ENCODE measurements at regions not wholly inside any gene's neighbourhood (a gene's known extent, or its start where the extent isn't known, plus 50 kb on each side); places are given as distances from the start of the nearest gene placed in this dataset.
A peak's percentile ranks its signal among the peaks of the same experiment; 100 is the strongest.

DNA sequence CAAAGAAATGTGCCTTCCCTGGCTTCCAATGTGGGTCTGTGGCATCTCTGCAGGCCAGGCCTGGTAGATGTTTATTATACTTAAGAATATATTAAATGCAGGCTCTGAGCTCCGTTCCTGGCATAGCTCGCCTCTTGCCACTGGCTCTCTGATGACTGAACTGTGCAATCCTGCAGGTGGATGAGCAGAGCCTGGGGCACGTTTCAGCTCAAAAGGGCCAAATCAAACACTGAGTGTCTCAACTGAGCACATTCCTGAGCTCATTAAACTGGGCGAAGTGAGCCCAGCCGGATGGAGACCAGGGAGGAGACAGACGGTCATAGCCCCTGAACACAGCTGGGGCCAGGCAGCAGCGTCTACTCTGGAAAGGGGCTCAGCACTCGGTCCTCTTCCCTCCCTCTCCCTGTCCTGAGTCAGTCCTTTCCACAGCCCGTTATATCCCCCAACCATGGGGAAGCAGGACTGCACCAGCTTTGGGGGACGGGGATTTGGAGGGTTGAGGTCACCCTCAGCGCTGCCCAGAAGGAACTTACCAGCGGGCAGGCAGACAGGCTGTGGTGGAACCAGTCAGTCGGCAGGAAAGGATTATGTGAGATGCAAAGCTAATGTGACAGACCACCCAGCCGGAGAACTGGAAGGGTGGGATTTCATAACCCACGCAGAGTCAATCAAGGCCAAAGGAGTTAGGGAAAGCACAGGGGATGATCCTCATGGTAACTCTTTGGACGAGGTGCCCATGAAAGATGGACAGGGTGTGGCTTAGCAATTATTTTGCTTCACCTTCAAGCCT is 77.4 kb upstream of the ANKRD34C start:
- peak overlapping the region; percentile 5 for H3K18ac ChIP-seq (ENCODE audit: low read length)
- no peak overlapping the region for H2BK15ac ChIP-seq (ENCODE audit: low read length)
- peaks cover 0 to 6% (median 1%) of the 10 kb centered on the region in 3 experiments for H3K27me3 ChIP-seq (ENCODE audit: control insufficient read depth in 3 of 3, insufficient read depth in 3 of 3, low read depth in 1 of 3, low read length in 3 of 3)
- no peak overlapping the region for H3K9ac ChIP-seq (ENCODE audit: low read depth, low read length, poor library complexity)
- no peak overlapping the region for H2BK12ac ChIP-seq (ENCODE audit: low read length)
- H3K23ac ChIP-seq (ENCODE audit: low read depth, low read length, poor library complexity): peak overlapping the region; percentile 11
- no peak overlapping the region for H3K14ac ChIP-seq (ENCODE audit: low read length)
- no peaks in the 10 kb centered on the region for H3K79me1 ChIP-seq (ENCODE audit: low read depth, low read length)
- H3K36me3 ChIP-seq (replicated peaks in 1 of 2; ENCODE audit: control insufficient read depth in 2 of 2, insufficient read depth in 2 of 2, low read length in 2 of 2): no peaks in the 10 kb centered on the region
- H2AK5ac ChIP-seq (ENCODE audit: low read depth, low read length): no peak overlapping the region
- DNase-seq (ENCODE audit: low spot score): no peak
- WGBS, 2 donors (ENCODE audit: extremely low coverage in 2 of 2, insufficient read length in 2 of 2, insufficient replicate concordance in 1 of 2): no CpG with 5 or more reads among the region's 16 CpGs
- no peak overlapping the region for H3K27ac ChIP-seq (replicated peaks; ENCODE audit: low read length)
- H4K91ac ChIP-seq (ENCODE audit: low read depth, low read length, poor library complexity): no peak overlapping the region
- H3K4me2 ChIP-seq (ENCODE audit: insufficient read depth, low read length, poor library complexity, severe bottlenecking): no peak overlapping the region
- no peaks in the 10 kb centered on the region for H3K9me3 ChIP-seq (replicated peaks in 1 of 2; ENCODE audit: control insufficient read depth in 2 of 2, insufficient read depth in 1 of 2, low read depth in 1 of 2, low read length in 2 of 2)
- no peak overlapping the region for H2BK5ac ChIP-seq (ENCODE audit: low read length)
- no peak overlapping the region for H3K4me3 ChIP-seq (ENCODE audit: low read length in 2 of 2)
- no peak overlapping the region for H4K8ac ChIP-seq (ENCODE audit: low read depth, low read length)
- peaks cover 0 to 10% of the 10 kb centered on the region in 2 donors for H3K4me1 ChIP-seq (ENCODE audit: control insufficient read depth in 2 of 2, insufficient read depth in 1 of 2, low read depth in 1 of 2, low read length in 2 of 2)
- H2BK120ac ChIP-seq (ENCODE audit: low read depth, low read length): no peak overlapping the region
- H2AFZ ChIP-seq (ENCODE audit: low read length): no peak overlapping the region
- no peak overlapping the region for H3K4ac ChIP-seq (ENCODE audit: low read length)

DNA sequence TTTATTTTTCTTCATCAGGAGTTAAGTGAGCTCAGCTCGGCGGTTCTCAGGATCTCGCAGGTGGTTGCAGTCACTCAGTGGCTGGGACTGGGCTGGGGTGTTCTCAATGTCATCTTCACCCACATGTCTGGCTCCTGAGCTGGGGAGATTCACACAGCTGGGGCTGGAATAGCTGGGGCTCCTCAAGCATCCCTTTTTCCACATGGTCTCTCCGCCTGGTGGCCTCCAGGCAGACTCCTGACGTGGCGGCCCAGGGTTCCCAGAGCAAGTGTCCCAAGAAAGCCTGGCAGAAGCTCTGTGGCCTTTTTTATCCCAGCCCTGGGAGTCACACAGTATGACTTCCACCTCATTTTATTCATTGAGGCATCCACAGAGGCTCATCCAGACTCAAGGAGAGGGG is 84.1 kb upstream of the ANKRD34C start:
- Histone ChIP-seq H3K27me3 (ENCODE audit: control insufficient read depth in 3 of 3, insufficient read depth in 3 of 3, low read depth in 1 of 3, low read length in 3 of 3) (peaks cover 0 to 3% (median 0%) of the 10 kb centered on the region in 3 experiments), H2BK15ac (ENCODE audit: low read length) (no peak overlapping the region), H3K14ac (ENCODE audit: low read length) (no peak overlapping the region), H3K36me3 (replicated peaks in 1 of 2; ENCODE audit: control insufficient read depth in 2 of 2, insufficient read depth in 2 of 2, low read length in 2 of 2) (no peaks in the 10 kb centered on the region), H3K4me3 (ENCODE audit: low read length in 2 of 2) (no peak overlapping the region), H2BK5ac (ENCODE audit: low read length) (no peak overlapping the region), H3K9me3 (replicated peaks in 1 of 2; ENCODE audit: control insufficient read depth in 2 of 2, insufficient read depth in 1 of 2, low read depth in 1 of 2, low read length in 2 of 2) (no peaks in the 10 kb centered on the region), H3K79me1 (ENCODE audit: low read depth, low read length) (no peaks in the 10 kb centered on the region), H2AFZ (ENCODE audit: low read length) (no peak overlapping the region), H4K8ac (ENCODE audit: low read depth, low read length) (no peak overlapping the region), H2BK120ac (ENCODE audit: low read depth, low read length) (no peak overlapping the region), H3K4ac (ENCODE audit: low read length) (no peak overlapping the region), H2AK5ac (ENCODE audit: low read depth, low read length) (no peak overlapping the region), H2BK12ac (ENCODE audit: low read length) (no peak overlapping the region), H3K23ac (ENCODE audit: low read depth, low read length, poor library complexity) (no peak overlapping the region), H3K4me1 (ENCODE audit: control insufficient read depth in 2 of 2, insufficient read depth in 1 of 2, low read depth in 1 of 2, low read length in 2 of 2) (peaks cover 3 to 9% of the 10 kb centered on the region in 2 donors), H4K91ac (ENCODE audit: low read depth, low read length, poor library complexity) (no peak overlapping the region), H3K9ac (ENCODE audit: low read depth, low read length, poor library complexity) (no peak overlapping the region), H3K27ac (replicated peaks; ENCODE audit: low read length) (no peak overlapping the region), H3K4me2 (ENCODE audit: insufficient read depth, low read length, poor library complexity, severe bottlenecking) (no peak overlapping the region), H3K18ac (ENCODE audit: low read length) (no peak overlapping the region)
- WGBS, 2 donors (ENCODE audit: extremely low coverage in 2 of 2, insufficient read length in 2 of 2, insufficient replicate concordance in 1 of 2): no CpG with 5 or more reads among the region's 6 CpGs
- DNase-seq (ENCODE audit: low spot score): no peak

DNA sequence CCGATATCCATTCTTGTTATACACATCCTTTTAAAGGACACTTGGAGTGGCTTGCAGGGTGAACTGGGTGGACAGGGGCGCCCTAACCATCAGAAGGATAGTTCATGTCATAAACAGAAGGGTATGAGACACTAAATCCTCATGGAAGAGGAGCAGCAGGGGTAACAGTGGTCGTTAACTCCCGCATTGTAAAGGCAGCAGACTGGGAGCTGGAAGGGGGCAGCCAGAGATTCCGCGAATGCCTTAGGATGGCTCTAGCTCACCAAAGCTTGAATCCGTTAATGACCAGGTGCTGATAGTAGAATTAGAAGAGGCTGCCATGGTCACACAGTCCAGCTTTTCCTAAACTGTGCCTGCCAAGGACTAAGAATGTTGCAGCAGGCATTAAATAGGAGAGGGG is 85.2 kb upstream of the ANKRD34C start:
- no peak overlapping the region for H3K27ac ChIP-seq (replicated peaks; ENCODE audit: low read length)
- no peak overlapping the region for H4K8ac ChIP-seq (ENCODE audit: low read depth, low read length)
- no peak overlapping the region for H2BK120ac ChIP-seq (ENCODE audit: low read depth, low read length)
- H4K91ac ChIP-seq (ENCODE audit: low read depth, low read length, poor library complexity): no peak overlapping the region
- no peak overlapping the region for H3K4me3 ChIP-seq (ENCODE audit: low read length in 2 of 2)
- H3K14ac ChIP-seq (ENCODE audit: low read length): no peak overlapping the region
- H2AFZ ChIP-seq (ENCODE audit: low read length): no peak overlapping the region
- H3K4ac ChIP-seq (ENCODE audit: low read length): no peak overlapping the region
- peaks cover 15 to 20% of the 10 kb centered on the region in 2 donors for H3K4me1 ChIP-seq (ENCODE audit: control insufficient read depth in 2 of 2, insufficient read depth in 1 of 2, low read depth in 1 of 2, low read length in 2 of 2)
- H3K27me3 ChIP-seq (ENCODE audit: control insufficient read depth in 3 of 3, insufficient read depth in 3 of 3, low read depth in 1 of 3, low read length in 3 of 3): peaks cover 0 to 6% (median 0%) of the 10 kb centered on the region in 3 experiments
- H2BK15ac ChIP-seq (ENCODE audit: low read length): no peak overlapping the region
- WGBS, 2 donors (ENCODE audit: extremely low coverage in 2 of 2, insufficient read length in 2 of 2, insufficient replicate concordance in 1 of 2): no CpG with 5 or more reads among the region's 7 CpGs
- H3K36me3 ChIP-seq (replicated peaks in 1 of 2; ENCODE audit: control insufficient read depth in 2 of 2, insufficient read depth in 2 of 2, low read length in 2 of 2): no peaks in the 10 kb centered on the region
- no peak overlapping the region for H3K4me2 ChIP-seq (ENCODE audit: insufficient read depth, low read length, poor library complexity, severe bottlenecking)
- no peaks in the 10 kb centered on the region for H3K9me3 ChIP-seq (replicated peaks in 1 of 2; ENCODE audit: control insufficient read depth in 2 of 2, insufficient read depth in 1 of 2, low read depth in 1 of 2, low read length in 2 of 2)
- no peaks in the 10 kb centered on the region for H3K79me1 ChIP-seq (ENCODE audit: low read depth, low read length)
- no peak overlapping the region for H3K23ac ChIP-seq (ENCODE audit: low read depth, low read length, poor library complexity)
- no peak for DNase-seq (ENCODE audit: low spot score)
- no peak overlapping the region for H2AK5ac ChIP-seq (ENCODE audit: low read depth, low read length)
- H2BK5ac ChIP-seq (ENCODE audit: low read length): no peak overlapping the region
- no peak overlapping the region for H3K9ac ChIP-seq (ENCODE audit: low read depth, low read length, poor library complexity)
- H2BK12ac ChIP-seq (ENCODE audit: low read length): no peak overlapping the region
- no peak overlapping the region for H3K18ac ChIP-seq (ENCODE audit: low read length)

DNA sequence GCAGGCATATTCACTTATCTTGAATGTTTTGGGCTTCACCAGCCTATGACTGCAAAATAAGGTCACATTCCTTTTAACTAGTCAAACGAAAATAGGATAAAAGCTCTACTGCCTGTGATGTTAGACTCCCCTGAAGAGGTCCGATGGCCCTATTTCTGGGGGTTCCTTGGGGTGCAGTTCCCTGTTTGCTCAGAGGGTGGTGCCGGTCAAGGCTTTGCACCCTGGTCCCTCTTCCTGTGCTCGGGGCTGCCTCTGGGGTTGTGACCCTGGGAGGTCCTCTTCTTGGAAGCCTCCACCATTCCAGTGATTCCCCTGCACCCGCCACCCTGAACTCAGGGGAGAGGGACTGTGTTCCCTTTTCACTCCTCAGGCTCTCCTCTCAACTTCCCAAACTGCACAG is 86.7 kb upstream of the ANKRD34C start:
- Histone ChIP-seq H4K91ac (ENCODE audit: low read depth, low read length, poor library complexity) (no peak overlapping the region), H2BK5ac (ENCODE audit: low read length) (no peak overlapping the region), H3K27ac (replicated peaks; ENCODE audit: low read length) (no peak overlapping the region), H2BK15ac (ENCODE audit: low read length) (no peak overlapping the region), H3K4me1 (ENCODE audit: control insufficient read depth in 2 of 2, insufficient read depth in 1 of 2, low read depth in 1 of 2, low read length in 2 of 2) (peaks cover 21 to 22% of the 10 kb centered on the region in 2 donors), H3K27me3 (ENCODE audit: control insufficient read depth in 3 of 3, insufficient read depth in 3 of 3, low read depth in 1 of 3, low read length in 3 of 3) (peaks cover 0 to 7% (median 0%) of the 10 kb centered on the region in 3 experiments), H3K18ac (ENCODE audit: low read length) (no peak overlapping the region), H3K14ac (ENCODE audit: low read length) (no peak overlapping the region), H3K4ac (ENCODE audit: low read length) (no peak overlapping the region), H3K4me2 (ENCODE audit: insufficient read depth, low read length, poor library complexity, severe bottlenecking) (no peak overlapping the region), H3K9me3 (replicated peaks in 1 of 2; ENCODE audit: control insufficient read depth in 2 of 2, insufficient read depth in 1 of 2, low read depth in 1 of 2, low read length in 2 of 2) (no peaks in the 10 kb centered on the region), H2BK120ac (ENCODE audit: low read depth, low read length) (no peak overlapping the region), H3K79me1 (ENCODE audit: low read depth, low read length) (no peaks in the 10 kb centered on the region), H3K23ac (ENCODE audit: low read depth, low read length, poor library complexity) (no peak overlapping the region), H2AFZ (ENCODE audit: low read length) (no peak overlapping the region), H2AK5ac (ENCODE audit: low read depth, low read length) (no peak overlapping the region), H3K36me3 (replicated peaks in 1 of 2; ENCODE audit: control insufficient read depth in 2 of 2, insufficient read depth in 2 of 2, low read length in 2 of 2) (no peaks in the 10 kb centered on the region), H3K4me3 (ENCODE audit: low read length in 2 of 2) (no peak overlapping the region), H4K8ac (ENCODE audit: low read depth, low read length) (no peak overlapping the region), H2BK12ac (ENCODE audit: low read length) (no peak overlapping the region), H3K9ac (ENCODE audit: low read depth, low read length, poor library complexity) (no peak overlapping the region)
- WGBS, 2 donors (ENCODE audit: extremely low coverage in 2 of 2, insufficient read length in 2 of 2, insufficient replicate concordance in 1 of 2): no CpG with 5 or more reads among the region's 5 CpGs
- no peak for DNase-seq (ENCODE audit: low spot score)
